HepG2 (cell line): ENCODE measurements at regions not wholly inside any gene's neighbourhood (a gene's known extent, or its start where the extent isn't known, plus 50 kb on each side); places are given as distances from the start of the nearest gene placed in this dataset.

ENCODE experiments used
- ATAD3A ChIP-seq: sonication (generic); formaldehyde crosslinking; IDR thresholded peaks from 2 replicates; pipeline ENCODE4 v1.4.0; 2020; ENCODE audit warnings: missing genetic modification reagents
- CEBPB ChIP-seq: IDR thresholded peaks from 2 replicates; pipeline ENCODE4 v1.6.1; 2011; ENCODE audit warnings: low read depth, low read length, improper control_type of control experiment, borderline replicate concordance
- CREM ChIP-seq, 2 experiments: sonication (generic) in 1 of 2; formaldehyde crosslinking in 1 of 2; IDR thresholded peaks; 2 replicates each; pipeline versions ENCODE4 v1.4.0 to v1.6.1; 2016 to 2020; ENCODE audit warnings: antibody characterized with exemption in 1 of 2, mild to moderate bottlenecking in 1 of 2, missing genetic modification reagents in 1 of 2
- EHMT2 ChIP-seq: fragments of 200-600 bp; sonication (generic); IDR thresholded peaks from 2 replicates; pipeline ENCODE4 v1.7.0; 2017; ENCODE audit warnings: antibody characterized with exemption, low read depth, low read length, borderline replicate concordance
- FOXA3 ChIP-seq: IDR thresholded peaks from 2 replicates; pipeline ENCODE4 v1.6.1; 2016; ENCODE audit warnings: missing genetic modification reagents, missing compliant biosample characterization
- GATAD2A ChIP-seq: IDR thresholded peaks from 2 replicates; pipeline ENCODE4 v1.6.1; 2016
- HES4 ChIP-seq: sonication (generic); formaldehyde crosslinking; IDR thresholded peaks from 2 replicates; pipeline ENCODE4 v1.9.0; 2021; ENCODE audit warnings: mild to moderate bottlenecking, missing genetic modification reagents, borderline replicate concordance
- KDM3A ChIP-seq: IDR thresholded peaks from 2 replicates; pipeline ENCODE4 v1.6.1; 2018; ENCODE audit warnings: low read depth, missing compliant biosample characterization
- KMT2B ChIP-seq: IDR thresholded peaks from 2 replicates; pipeline ENCODE4 v1.6.1; 2016; ENCODE audit warnings: missing genetic modification reagents, missing compliant biosample characterization
- NBN ChIP-seq: fragments of 450-650 bp; conservative IDR thresholded peaks from 2 replicates; pipeline ENCODE4 v1.6.1; 2017
- NFRKB ChIP-seq: fragments of 450-650 bp; IDR thresholded peaks from 2 replicates; pipeline ENCODE4 v1.6.1; 2017
- PTBP1 ChIP-seq: fragments of 200-400 bp; formaldehyde crosslinking; IDR thresholded peaks from 2 replicates; pipeline ENCODE4 v1.6.1; 2018; ENCODE audit warnings: low read length, low read depth; ENCODE audit not compliant: poor library complexity, severe bottlenecking
- SOX13 ChIP-seq, 3 experiments: fragments of 450-650 bp in 1 of 3; sonication (generic) in 1 of 3; formaldehyde crosslinking in 1 of 3; IDR thresholded peaks in 2 of 3; conservative IDR thresholded peaks in 1 of 3; 2 replicates each; pipeline versions ENCODE4 v1.5.0 to v1.6.1; 2016 to 2020; ENCODE audit warnings: antibody characterized with exemption in 1 of 3, mild to moderate bottlenecking in 1 of 3, missing compliant biosample characterization in 1 of 3, missing genetic modification reagents in 1 of 3, moderate library complexity in 1 of 3
- STAG1 ChIP-seq: sonication (generic); formaldehyde crosslinking; IDR thresholded peaks from 2 replicates; pipeline ENCODE4 v1.4.0; 2020; ENCODE audit warnings: missing genetic modification reagents
- TBL1XR1 ChIP-seq: fragments of 150-350 bp; IDR thresholded peaks from 2 replicates; pipeline ENCODE4 v1.6.1; 2014; ENCODE audit warnings: borderline replicate concordance, low read length; ENCODE audit not compliant: partially characterized antibody
- TCF7 ChIP-seq: sonication (generic); IDR thresholded peaks from 2 replicates; pipeline ENCODE4 v1.6.1; 2016; ENCODE audit warnings: antibody characterized with exemption, low read depth
- ZBTB46 ChIP-seq: sonication (generic); formaldehyde crosslinking; IDR thresholded peaks from 2 replicates; pipeline ENCODE4 v1.4.0; 2020; ENCODE audit warnings: mild to moderate bottlenecking, missing genetic modification reagents, borderline replicate concordance
- ZMYM3 ChIP-seq: sonication (generic); formaldehyde crosslinking; IDR thresholded peaks from 2 replicates; pipeline ENCODE4 v1.5.1; 2020; ENCODE audit warnings: mild to moderate bottlenecking, missing genetic modification reagents
- ZMYM4 ChIP-seq: sonication (generic); formaldehyde crosslinking; IDR thresholded peaks from 2 replicates; pipeline ENCODE4 v1.8.1; 2023; ENCODE audit warnings: mild to moderate bottlenecking, missing genetic modification reagents
- ZNF670 ChIP-seq: sonication (generic); formaldehyde crosslinking; IDR thresholded peaks from 2 replicates; pipeline ENCODE4 v1.8.0; 2022; ENCODE audit warnings: mild to moderate bottlenecking, missing genetic modification reagents, borderline replicate concordance
- ZNF773 ChIP-seq: sonication (generic); formaldehyde crosslinking; IDR thresholded peaks from 2 replicates; pipeline ENCODE4 v1.4.0; 2020; ENCODE audit warnings: missing genetic modification reagents, borderline replicate concordance
- TF ChIP-seq, protein P1 (sequence below): sonication (generic); IDR thresholded peaks from 2 replicates; pipeline ENCODE4 v1.6.1; 2016; ENCODE audit warnings: low read depth, borderline replicate concordance
- TF ChIP-seq, protein P2 (sequence below): sonication (generic); formaldehyde crosslinking; IDR thresholded peaks from 2 replicates; pipeline ENCODE4 v1.4.0; 2020; ENCODE audit warnings: missing genetic modification reagents, borderline replicate concordance

DNA sequence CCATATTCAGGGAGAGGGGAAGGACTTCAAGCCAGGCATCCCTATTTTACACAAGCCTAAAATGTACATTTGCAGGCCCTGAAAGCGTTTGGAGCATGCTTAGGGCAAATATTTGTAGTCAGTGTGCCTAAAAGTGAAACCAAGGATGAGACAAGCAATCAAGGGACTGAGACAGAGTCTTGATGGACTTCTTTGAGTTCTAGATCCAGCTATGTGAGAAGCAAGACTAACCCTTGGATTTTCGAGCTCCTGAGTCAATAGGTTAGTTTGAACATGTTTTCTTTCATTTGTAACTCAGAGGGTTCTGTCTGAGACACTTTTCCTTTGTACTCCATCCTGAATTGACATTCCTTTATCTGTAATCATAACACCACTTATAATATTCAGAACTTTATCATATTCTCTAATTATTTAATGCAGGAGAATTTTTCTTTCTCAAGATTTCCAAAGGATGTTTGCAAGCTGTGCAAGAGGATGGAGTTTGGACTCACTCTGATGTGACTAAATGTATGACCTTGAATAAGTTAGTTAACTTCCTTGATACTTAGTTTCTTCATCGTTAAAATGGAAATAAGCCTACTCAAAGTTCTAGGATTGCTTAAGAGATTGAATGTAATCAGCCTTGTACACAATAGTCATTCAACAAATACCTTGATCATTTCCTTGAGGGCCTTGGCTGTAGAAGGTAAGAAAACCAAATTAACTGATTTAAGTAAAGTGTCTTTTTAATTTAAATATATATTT lies 1237.8 kb upstream of the ZEB2 start (continued):
- peak; percentile 16; the same call in 1 of the 2 replicates for TF ChIP-seq STAG1 (CRISPR knock-in tag)
- no peak for TF ChIP-seq NFRKB
- TF ChIP-seq PTBP1, result no peak
- TF ChIP-seq ZMYM3 (CRISPR knock-in tag), result peak; percentile 57
- TF ChIP-seq NBN, result no peak
- no peak for TF ChIP-seq ZBTB46 (CRISPR knock-in tag)
- TF ChIP-seq ZMYM4 (CRISPR knock-in tag), result peak; percentile 63; the same call in 1 of the 2 replicates
- no peak for TF ChIP-seq TBL1XR1
- no peak for TF ChIP-seq ZNF670 (CRISPR knock-in tag)
- no peak for TF ChIP-seq TCF7
- 0 out of 2 replicates have a peak, but pooled peaks have one; percentile 25 for TF ChIP-seq ZNF773 (CRISPR knock-in tag)
- TF ChIP-seq EHMT2, result peak; percentile 43; the same call in 1 of the 2 replicates
- TF ChIP-seq GATAD2A (CRISPR knock-in tag), result peak; percentile 66
- no peak for TF ChIP-seq SOX13 (IDR thresholded peaks at IDR 0.05)
- peak in 1 of 2 experiments; percentile 4; a peak in 1 of 4 replicates for TF ChIP-seq SOX13 (CRISPR knock-in tag; conservative IDR thresholded peaks at IDR 0.05 in 1 of 2, IDR thresholded peaks at IDR 0.05 in 1 of 2)
- TF ChIP-seq KMT2B (CRISPR knock-in tag), result peak; percentile 46; the same call in 1 of the 2 replicates
- TF ChIP-seq CREM (IDR thresholded peaks at IDR 0.05), result no peak; the same call in 1 of the 2 replicates
- no peak for TF ChIP-seq CREM (CRISPR knock-in tag; IDR thresholded peaks at IDR 0.05)
- TF ChIP-seq ATAD3A (CRISPR knock-in tag), result no peak
- TF ChIP-seq, protein P1, sequence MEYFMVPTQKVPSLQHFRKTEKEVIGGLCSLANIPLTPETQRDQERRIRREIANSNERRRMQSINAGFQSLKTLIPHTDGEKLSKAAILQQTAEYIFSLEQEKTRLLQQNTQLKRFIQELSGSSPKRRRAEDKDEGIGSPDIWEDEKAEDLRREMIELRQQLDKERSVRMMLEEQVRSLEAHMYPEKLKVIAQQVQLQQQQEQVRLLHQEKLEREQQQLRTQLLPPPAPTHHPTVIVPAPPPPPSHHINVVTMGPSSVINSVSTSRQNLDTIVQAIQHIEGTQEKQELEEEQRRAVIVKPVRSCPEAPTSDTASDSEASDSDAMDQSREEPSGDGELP, result no peak
- TF ChIP-seq, protein P2, sequence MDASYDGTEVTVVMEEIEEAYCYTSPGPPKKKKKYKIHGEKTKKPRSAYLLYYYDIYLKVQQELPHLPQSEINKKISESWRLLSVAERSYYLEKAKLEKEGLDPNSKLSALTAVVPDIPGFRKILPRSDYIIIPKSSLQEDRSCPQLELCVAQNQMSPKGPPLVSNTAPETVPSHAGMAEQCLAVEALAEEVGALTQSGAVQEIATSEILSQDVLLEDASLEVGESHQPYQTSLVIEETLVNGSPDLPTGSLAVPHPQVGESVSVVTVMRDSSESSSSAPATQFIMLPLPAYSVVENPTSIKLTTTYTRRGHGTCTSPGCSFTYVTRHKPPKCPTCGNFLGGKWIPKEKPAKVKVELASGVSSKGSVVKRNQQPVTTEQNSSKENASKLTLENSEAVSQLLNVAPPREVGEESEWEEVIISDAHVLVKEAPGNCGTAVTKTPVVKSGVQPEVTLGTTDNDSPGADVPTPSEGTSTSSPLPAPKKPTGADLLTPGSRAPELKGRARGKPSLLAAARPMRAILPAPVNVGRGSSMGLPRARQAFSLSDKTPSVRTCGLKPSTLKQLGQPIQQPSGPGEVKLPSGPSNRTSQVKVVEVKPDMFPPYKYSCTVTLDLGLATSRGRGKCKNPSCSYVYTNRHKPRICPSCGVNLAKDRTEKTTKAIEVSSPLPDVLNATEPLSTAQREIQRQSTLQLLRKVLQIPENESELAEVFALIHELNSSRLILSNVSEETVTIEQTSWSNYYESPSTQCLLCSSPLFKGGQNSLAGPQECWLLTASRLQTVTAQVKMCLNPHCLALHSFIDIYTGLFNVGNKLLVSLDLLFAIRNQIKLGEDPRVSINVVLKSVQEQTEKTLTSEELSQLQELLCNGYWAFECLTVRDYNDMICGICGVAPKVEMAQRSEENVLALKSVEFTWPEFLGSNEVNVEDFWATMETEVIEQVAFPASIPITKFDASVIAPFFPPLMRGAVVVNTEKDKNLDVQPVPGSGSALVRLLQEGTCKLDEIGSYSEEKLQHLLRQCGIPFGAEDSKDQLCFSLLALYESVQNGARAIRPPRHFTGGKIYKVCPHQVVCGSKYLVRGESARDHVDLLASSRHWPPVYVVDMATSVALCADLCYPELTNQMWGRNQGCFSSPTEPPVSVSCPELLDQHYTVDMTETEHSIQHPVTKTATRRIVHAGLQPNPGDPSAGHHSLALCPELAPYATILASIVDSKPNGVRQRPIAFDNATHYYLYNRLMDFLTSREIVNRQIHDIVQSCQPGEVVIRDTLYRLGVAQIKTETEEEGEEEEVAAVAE (CRISPR knock-in tag), result no peak
- TF ChIP-seq KDM3A (CRISPR knock-in tag), result peak; percentile 21
- no peak for TF ChIP-seq HES4 (CRISPR knock-in tag)
- 0 out of 2 replicates have a peak, but pooled peaks have one; percentile 24 for TF ChIP-seq CEBPB
- TF ChIP-seq FOXA3 (CRISPR knock-in tag), result peak; percentile 9; the same call in 1 of the 2 replicates
